AG09309 (cell line): ENCODE measurements at regions not wholly inside any gene's neighbourhood (a gene's known extent, or its start where the extent isn't known, plus 50 kb on each side); places are given as distances from the start of the nearest gene placed in this dataset.
A peak's percentile ranks its signal among the peaks of the same experiment; 100 is the strongest.

Source experiments
- DNase-seq: peaks from one replicate; pipeline ENCODE4 v3.0.0-alpha.2; 2010; ENCODE audit warnings: low read depth
- H3K4me3 ChIP-seq: 2 replicates; pipeline ENCODE4 v1.5.1; 2011; ENCODE audit warnings: mild to moderate bottlenecking, low read depth, low read length, moderate library complexity; ENCODE audit not compliant: control insufficient read depth
- TF ChIP-seq, protein P1 (sequence below): IDR thresholded peaks from 2 replicates; pipeline ENCODE4 v1.5.1; 2011; ENCODE audit warnings: mild to moderate bottlenecking, low read depth, low read length, inconsistent platforms; ENCODE audit not compliant: insufficient read depth, control insufficient read depth; ENCODE audit errors: missing control alignments

GRCh38 chr12:65561798-65562382 lies 262.4 kb upstream of the HMGA2 start:
- no peak overlapping the region for H3K4me3 ChIP-seq
- peak; percentile 25 for DNase-seq
- TF ChIP-seq, protein P1, sequence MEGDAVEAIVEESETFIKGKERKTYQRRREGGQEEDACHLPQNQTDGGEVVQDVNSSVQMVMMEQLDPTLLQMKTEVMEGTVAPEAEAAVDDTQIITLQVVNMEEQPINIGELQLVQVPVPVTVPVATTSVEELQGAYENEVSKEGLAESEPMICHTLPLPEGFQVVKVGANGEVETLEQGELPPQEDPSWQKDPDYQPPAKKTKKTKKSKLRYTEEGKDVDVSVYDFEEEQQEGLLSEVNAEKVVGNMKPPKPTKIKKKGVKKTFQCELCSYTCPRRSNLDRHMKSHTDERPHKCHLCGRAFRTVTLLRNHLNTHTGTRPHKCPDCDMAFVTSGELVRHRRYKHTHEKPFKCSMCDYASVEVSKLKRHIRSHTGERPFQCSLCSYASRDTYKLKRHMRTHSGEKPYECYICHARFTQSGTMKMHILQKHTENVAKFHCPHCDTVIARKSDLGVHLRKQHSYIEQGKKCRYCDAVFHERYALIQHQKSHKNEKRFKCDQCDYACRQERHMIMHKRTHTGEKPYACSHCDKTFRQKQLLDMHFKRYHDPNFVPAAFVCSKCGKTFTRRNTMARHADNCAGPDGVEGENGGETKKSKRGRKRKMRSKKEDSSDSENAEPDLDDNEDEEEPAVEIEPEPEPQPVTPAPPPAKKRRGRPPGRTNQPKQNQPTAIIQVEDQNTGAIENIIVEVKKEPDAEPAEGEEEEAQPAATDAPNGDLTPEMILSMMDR = no peak

DNA sequence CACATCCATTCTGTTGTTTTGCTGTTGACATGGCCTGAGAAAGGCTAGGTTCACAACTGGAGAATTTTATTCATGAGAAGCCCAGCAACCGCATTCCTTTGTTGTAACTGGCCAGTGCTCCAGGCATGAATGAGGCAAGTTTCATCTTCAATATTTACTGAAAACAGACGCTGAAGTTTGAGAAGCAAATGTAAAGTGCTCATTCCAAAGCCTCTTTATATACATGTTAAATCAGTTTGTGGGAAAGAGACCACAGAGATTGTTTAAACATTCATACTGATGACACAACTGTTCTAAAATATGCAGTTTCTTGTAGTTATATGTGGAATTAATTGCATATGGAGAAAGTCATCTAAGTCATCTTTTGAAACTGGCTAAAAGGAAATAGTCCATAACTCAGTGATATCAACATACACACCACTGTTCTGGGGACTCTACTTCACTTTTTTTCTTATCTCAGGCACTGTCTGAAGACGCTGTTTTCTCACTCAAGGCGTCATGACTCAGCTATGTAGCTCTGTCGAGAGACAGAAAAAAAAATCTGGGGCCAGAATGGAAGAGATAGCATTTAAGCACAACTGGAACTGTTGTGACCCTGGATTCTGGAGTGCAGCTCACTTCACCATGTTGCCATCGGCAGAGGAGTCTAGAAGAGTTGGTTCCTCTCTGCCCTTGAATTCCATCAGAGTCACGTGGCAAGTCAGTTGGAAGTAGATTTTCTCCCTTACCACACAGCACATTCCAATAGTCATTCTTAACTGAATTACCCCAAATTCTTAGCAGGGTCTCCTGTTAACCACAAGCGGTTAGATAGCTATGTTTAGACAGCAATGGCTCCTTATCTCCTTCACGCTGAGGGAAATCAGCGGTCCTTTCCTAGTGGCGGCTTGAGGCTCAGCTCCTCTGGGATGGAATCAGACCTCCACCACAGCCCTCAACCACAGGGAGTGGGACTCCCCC lies 258.4 kb upstream of the HMGA2 start:
- no peak overlapping the region for H3K4me3 ChIP-seq
- peak; percentile 95 for DNase-seq

GRCh38 chr12:65566751-65567150 lies 257.5 kb upstream of the HMGA2 start:
- H3K4me3 ChIP-seq = no peak overlapping the region
- peak; percentile 13 for DNase-seq
- TF ChIP-seq, protein P1 = no peak

More for the DNA sequence above, 258.4 kb upstream of the HMGA2 start:
- TF ChIP-seq, protein P1 = peak; percentile 8

- no peak for DNase-seq
- TF ChIP-seq, protein P1 = no peak
- H3K4me3 ChIP-seq = no peak overlapping the region
Observed at GRCh38 chr12:65567820-65568219, 256.5 kb upstream of the HMGA2 start.

- no peak overlapping the region for H3K4me3 ChIP-seq
- DNase-seq = no peak
- TF ChIP-seq, protein P1 = no peak
Observed at GRCh38 chr12:65568517-65568916, 255.8 kb upstream of the HMGA2 start.

GRCh38 chr12:65570451-65571130 lies 253.7 kb upstream of the HMGA2 start:
- TF ChIP-seq, protein P1 = no peak
- H3K4me3 ChIP-seq = no peak overlapping the region
- DNase-seq = no peak
